Liver (tissue), 3 donors: ENCODE measurements at regions not wholly inside any gene's neighbourhood (a gene's known extent, or its start where the extent isn't known, plus 50 kb on each side); places are given as distances from the start of the nearest gene placed in this dataset.

Experiments used
- EGR1 ChIP-seq, 2 donors: IDR thresholded peaks; 2 replicates each; pipeline ENCODE4 v1.6.1; 2016 to 2018; ENCODE audit warnings: antibody characterized with exemption in 2 of 2, low read depth in 2 of 2
- FOXA1 ChIP-seq: IDR thresholded peaks from 2 replicates; pipeline ENCODE4 v1.6.1; 2016; ENCODE audit warnings: antibody characterized with exemption
- GABPA ChIP-seq, 2 donors: IDR thresholded peaks in 1 of 2; conservative IDR thresholded peaks in 1 of 2; 2 replicates each; pipeline ENCODE4 v1.6.1; 2016; ENCODE audit warnings: antibody characterized with exemption in 2 of 2, mild to moderate bottlenecking in 1 of 2, moderate library complexity in 1 of 2
- HNF4G ChIP-seq: IDR thresholded peaks from 2 replicates; pipeline ENCODE4 v1.6.1; 2016; ENCODE audit warnings: antibody characterized with exemption
- JUND ChIP-seq, 2 donors: IDR thresholded peaks; 2 replicates each; pipeline ENCODE4 v1.6.1; 2016; ENCODE audit warnings: antibody characterized with exemption in 2 of 2
- RAD21 ChIP-seq, 2 donors: IDR thresholded peaks; 2 replicates each; pipeline ENCODE4 v1.6.1; 2016; ENCODE audit warnings: antibody characterized with exemption in 2 of 2, mild to moderate bottlenecking in 2 of 2
- RXRA ChIP-seq, 2 donors: IDR thresholded peaks; 2 replicates each; pipeline ENCODE4 v1.6.1; 2017 to 2018; ENCODE audit warnings: antibody characterized with exemption in 2 of 2, mild to moderate bottlenecking in 1 of 2
- SP1 ChIP-seq: IDR thresholded peaks from 2 replicates; pipeline ENCODE4 v1.6.1; 2018; ENCODE audit warnings: antibody characterized with exemption, mild to moderate bottlenecking
- YY1 ChIP-seq: IDR thresholded peaks from 2 replicates; pipeline ENCODE4 v1.6.1; 2016; ENCODE audit warnings: antibody characterized with exemption, mild to moderate bottlenecking
- TF ChIP-seq, protein P1 (sequence below): IDR thresholded peaks from 2 replicates; pipeline ENCODE4 v1.6.1; 2016; ENCODE audit warnings: antibody characterized with exemption
- TF ChIP-seq, protein P2 (sequence below): fragments of 150-350 bp; IDR thresholded peaks from 2 replicates; pipeline ENCODE4 v1.5.1; 2017; ENCODE audit warnings: improper control_type of control experiment, low read depth, low read length; ENCODE audit not compliant: missing input control
- TF ChIP-seq, protein P3 (sequence below): IDR thresholded peaks from 2 replicates; pipeline ENCODE4 v1.6.1; 2016; ENCODE audit warnings: antibody characterized with exemption
- TF ChIP-seq, protein P4 (sequence below): IDR thresholded peaks from 2 replicates; pipeline ENCODE4 v1.6.1; 2016; ENCODE audit warnings: antibody characterized with exemption, mild to moderate bottlenecking
- TF ChIP-seq, protein P5 (sequence below): IDR thresholded peaks from 2 replicates; pipeline ENCODE4 v1.6.1; 2016; ENCODE audit warnings: antibody characterized with exemption
- donor health status: healthy.
- donor health status: healthy.

DNA sequence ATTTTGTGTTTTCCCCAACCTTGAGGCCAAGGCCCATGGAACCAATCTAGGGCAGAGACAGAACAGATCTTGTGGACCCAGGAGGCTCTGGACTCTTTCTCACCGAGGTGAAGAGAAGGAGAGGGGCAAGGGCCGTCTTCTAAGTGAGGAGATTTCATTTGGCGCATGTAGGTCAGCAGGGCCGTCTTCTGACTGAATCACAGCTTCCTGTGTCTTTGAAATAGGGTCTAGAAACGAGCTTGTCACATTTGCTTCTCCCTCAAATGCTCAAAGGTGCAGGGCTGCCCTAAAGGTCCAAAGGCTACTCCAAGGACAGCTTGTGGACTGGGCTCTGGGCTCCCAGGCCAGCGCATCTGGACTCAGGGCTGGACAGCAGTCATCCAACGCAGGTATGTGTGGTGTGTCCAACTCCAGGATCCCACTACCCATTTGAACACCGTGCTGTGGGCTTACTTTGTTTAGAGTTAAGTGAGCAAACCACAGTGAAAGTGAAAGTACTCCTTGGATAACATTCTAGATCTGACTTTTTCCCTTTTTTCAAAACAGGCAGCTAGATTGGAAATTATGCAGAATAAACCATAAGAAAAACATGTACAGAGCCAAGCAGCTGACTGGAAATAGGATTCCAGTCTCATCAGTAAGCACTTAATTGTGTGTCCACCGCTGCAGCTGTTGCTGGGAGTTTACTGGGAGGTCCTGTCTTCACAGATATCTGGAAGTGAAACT, 357.0 kb downstream of the GADD45G start:
- no peak for TF ChIP-seq RXRA (IDR thresholded peaks at IDR 0.05)
- TF ChIP-seq, protein P1, sequence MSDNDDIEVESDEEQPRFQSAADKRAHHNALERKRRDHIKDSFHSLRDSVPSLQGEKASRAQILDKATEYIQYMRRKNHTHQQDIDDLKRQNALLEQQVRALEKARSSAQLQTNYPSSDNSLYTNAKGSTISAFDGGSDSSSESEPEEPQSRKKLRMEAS: no peak
- TF ChIP-seq, protein P2, sequence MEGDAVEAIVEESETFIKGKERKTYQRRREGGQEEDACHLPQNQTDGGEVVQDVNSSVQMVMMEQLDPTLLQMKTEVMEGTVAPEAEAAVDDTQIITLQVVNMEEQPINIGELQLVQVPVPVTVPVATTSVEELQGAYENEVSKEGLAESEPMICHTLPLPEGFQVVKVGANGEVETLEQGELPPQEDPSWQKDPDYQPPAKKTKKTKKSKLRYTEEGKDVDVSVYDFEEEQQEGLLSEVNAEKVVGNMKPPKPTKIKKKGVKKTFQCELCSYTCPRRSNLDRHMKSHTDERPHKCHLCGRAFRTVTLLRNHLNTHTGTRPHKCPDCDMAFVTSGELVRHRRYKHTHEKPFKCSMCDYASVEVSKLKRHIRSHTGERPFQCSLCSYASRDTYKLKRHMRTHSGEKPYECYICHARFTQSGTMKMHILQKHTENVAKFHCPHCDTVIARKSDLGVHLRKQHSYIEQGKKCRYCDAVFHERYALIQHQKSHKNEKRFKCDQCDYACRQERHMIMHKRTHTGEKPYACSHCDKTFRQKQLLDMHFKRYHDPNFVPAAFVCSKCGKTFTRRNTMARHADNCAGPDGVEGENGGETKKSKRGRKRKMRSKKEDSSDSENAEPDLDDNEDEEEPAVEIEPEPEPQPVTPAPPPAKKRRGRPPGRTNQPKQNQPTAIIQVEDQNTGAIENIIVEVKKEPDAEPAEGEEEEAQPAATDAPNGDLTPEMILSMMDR: no peak
- TF ChIP-seq SP1: no peak
- no peak for TF ChIP-seq YY1
- TF ChIP-seq, protein P3, sequence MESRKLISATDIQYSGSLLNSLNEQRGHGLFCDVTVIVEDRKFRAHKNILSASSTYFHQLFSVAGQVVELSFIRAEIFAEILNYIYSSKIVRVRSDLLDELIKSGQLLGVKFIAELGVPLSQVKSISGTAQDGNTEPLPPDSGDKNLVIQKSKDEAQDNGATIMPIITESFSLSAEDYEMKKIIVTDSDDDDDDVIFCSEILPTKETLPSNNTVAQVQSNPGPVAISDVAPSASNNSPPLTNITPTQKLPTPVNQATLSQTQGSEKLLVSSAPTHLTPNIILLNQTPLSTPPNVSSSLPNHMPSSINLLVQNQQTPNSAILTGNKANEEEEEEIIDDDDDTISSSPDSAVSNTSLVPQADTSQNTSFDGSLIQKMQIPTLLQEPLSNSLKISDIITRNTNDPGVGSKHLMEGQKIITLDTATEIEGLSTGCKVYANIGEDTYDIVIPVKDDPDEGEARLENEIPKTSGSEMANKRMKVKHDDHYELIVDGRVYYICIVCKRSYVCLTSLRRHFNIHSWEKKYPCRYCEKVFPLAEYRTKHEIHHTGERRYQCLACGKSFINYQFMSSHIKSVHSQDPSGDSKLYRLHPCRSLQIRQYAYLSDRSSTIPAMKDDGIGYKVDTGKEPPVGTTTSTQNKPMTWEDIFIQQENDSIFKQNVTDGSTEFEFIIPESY: no peak
- no peak for TF ChIP-seq GABPA (IDR thresholded peaks at IDR 0.05 in 1 of 2, conservative IDR thresholded peaks at IDR 0.05 in 1 of 2)
- TF ChIP-seq EGR1 (IDR thresholded peaks at IDR 0.05; ENCODE audit: low read depth in 2 of 2): no peak
- TF ChIP-seq, protein P4, sequence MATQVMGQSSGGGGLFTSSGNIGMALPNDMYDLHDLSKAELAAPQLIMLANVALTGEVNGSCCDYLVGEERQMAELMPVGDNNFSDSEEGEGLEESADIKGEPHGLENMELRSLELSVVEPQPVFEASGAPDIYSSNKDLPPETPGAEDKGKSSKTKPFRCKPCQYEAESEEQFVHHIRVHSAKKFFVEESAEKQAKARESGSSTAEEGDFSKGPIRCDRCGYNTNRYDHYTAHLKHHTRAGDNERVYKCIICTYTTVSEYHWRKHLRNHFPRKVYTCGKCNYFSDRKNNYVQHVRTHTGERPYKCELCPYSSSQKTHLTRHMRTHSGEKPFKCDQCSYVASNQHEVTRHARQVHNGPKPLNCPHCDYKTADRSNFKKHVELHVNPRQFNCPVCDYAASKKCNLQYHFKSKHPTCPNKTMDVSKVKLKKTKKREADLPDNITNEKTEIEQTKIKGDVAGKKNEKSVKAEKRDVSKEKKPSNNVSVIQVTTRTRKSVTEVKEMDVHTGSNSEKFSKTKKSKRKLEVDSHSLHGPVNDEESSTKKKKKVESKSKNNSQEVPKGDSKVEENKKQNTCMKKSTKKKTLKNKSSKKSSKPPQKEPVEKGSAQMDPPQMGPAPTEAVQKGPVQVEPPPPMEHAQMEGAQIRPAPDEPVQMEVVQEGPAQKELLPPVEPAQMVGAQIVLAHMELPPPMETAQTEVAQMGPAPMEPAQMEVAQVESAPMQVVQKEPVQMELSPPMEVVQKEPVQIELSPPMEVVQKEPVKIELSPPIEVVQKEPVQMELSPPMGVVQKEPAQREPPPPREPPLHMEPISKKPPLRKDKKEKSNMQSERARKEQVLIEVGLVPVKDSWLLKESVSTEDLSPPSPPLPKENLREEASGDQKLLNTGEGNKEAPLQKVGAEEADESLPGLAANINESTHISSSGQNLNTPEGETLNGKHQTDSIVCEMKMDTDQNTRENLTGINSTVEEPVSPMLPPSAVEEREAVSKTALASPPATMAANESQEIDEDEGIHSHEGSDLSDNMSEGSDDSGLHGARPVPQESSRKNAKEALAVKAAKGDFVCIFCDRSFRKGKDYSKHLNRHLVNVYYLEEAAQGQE: peak; percentile 67
- TF ChIP-seq FOXA1: no peak
- TF ChIP-seq, protein P5, sequence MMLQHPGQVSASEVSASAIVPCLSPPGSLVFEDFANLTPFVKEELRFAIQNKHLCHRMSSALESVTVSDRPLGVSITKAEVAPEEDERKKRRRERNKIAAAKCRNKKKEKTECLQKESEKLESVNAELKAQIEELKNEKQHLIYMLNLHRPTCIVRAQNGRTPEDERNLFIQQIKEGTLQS: no peak
- no peak for TF ChIP-seq HNF4G
- TF ChIP-seq RAD21 (IDR thresholded peaks at IDR 0.05): no peak
- TF ChIP-seq JUND (IDR thresholded peaks at IDR 0.05): no peak
